ENCODE measurements at regions not wholly inside any gene's neighbourhood (a gene's known extent, or its start where the extent isn't known, plus 50 kb on each side); places are given as distances from the start of the nearest gene placed in this dataset.

GRCh38 chr3:76509179-76509830 is 530.6 kb upstream of the ROBO2 start:
- no peak for ATAC-seq
- intact Hi-C loops (cut with DNase I; ENCODE audit: low total_unique reads) = no loop called here

GRCh38 chr3:76514836-76515235 is 525.1 kb upstream of the ROBO2 start:
- TF ChIP-seq, protein P1, sequence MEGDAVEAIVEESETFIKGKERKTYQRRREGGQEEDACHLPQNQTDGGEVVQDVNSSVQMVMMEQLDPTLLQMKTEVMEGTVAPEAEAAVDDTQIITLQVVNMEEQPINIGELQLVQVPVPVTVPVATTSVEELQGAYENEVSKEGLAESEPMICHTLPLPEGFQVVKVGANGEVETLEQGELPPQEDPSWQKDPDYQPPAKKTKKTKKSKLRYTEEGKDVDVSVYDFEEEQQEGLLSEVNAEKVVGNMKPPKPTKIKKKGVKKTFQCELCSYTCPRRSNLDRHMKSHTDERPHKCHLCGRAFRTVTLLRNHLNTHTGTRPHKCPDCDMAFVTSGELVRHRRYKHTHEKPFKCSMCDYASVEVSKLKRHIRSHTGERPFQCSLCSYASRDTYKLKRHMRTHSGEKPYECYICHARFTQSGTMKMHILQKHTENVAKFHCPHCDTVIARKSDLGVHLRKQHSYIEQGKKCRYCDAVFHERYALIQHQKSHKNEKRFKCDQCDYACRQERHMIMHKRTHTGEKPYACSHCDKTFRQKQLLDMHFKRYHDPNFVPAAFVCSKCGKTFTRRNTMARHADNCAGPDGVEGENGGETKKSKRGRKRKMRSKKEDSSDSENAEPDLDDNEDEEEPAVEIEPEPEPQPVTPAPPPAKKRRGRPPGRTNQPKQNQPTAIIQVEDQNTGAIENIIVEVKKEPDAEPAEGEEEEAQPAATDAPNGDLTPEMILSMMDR (IDR thresholded peaks at IDR 0.05 in 4 of 5, conservative IDR thresholded peaks at IDR 0.05 in 1 of 5) = no peak
- no peak for TF ChIP-seq POLR2A (IDR thresholded peaks at IDR 0.05)
- Histone ChIP-seq H3K9me3 (no peaks in the 10 kb centered on the region), H3K4me1 (no peaks in the 10 kb centered on the region), H3K36me3 (no peaks in the 10 kb centered on the region), H3K27ac (no peak overlapping the region), H3K27me3 (no peaks in the 10 kb centered on the region), H3K4me3 (no peak overlapping the region)
- ATAC-seq = no peak
- in situ Hi-C loops (cut with MboI; ENCODE audit: low sequenced_read_pairs in 4 of 4) = no loop called here
- DNase-seq = no peak
- intact Hi-C loops (cut with DNase I; ENCODE audit: low total_unique reads) = no loop called here

More at GRCh38 chr3:76509179-76509830, 530.6 kb upstream of the ROBO2 start:
- Histone ChIP-seq H3K4me3 (no peak overlapping the region), H3K36me3 (no peaks in the 10 kb centered on the region), H3K27ac (no peak overlapping the region), H3K4me1 (no peaks in the 10 kb centered on the region), H3K9me3 (no peaks in the 10 kb centered on the region), H3K27me3 (no peaks in the 10 kb centered on the region)
- DNase-seq = no peak
- in situ Hi-C loops (cut with MboI; ENCODE audit: low sequenced_read_pairs in 4 of 4) = no loop called here
- TF ChIP-seq, protein P1 (IDR thresholded peaks at IDR 0.05 in 4 of 5, conservative IDR thresholded peaks at IDR 0.05 in 1 of 5) = no peak
- no peak for TF ChIP-seq POLR2A (IDR thresholded peaks at IDR 0.05)

DNA sequence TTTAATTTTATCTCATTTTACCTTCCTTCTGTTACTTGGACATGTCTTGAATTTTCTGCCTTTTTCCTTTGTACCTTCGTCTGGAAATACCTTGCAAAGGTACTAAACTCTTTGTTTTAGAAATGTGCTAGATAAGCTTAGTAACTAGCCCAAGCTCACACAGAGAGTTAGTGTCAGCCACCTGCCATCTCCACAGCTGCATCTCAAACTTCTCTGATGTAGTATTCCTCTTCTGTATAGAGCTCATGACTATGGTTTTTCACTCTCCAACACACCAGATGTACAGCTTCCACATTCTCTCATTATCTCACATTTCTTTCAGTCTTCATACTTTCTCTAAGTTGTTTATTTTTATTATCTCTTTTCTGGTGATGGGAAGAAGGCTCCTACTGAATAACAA is 516.6 kb upstream of the ROBO2 start:
- no peak for ATAC-seq
- no peak overlapping the region for H3K4me3 ChIP-seq
- no peak overlapping the region for H3K27ac ChIP-seq
- in situ Hi-C loops (cut with MboI; ENCODE audit: low sequenced_read_pairs in 4 of 4) (no loop called here), intact Hi-C loops (cut with DNase I; ENCODE audit: low total_unique reads) (no loop called here)
- no peaks in the 10 kb centered on the region for H3K4me1 ChIP-seq
- no peak for DNase-seq
- H3K27me3 ChIP-seq = no peaks in the 10 kb centered on the region
- TF ChIP-seq, protein P1 (IDR thresholded peaks at IDR 0.05 in 4 of 5, conservative IDR thresholded peaks at IDR 0.05 in 1 of 5) = no peak
- no peak for TF ChIP-seq POLR2A (IDR thresholded peaks at IDR 0.05)
- no peaks in the 10 kb centered on the region for H3K36me3 ChIP-seq
- no peaks in the 10 kb centered on the region for H3K9me3 ChIP-seq

DNA sequence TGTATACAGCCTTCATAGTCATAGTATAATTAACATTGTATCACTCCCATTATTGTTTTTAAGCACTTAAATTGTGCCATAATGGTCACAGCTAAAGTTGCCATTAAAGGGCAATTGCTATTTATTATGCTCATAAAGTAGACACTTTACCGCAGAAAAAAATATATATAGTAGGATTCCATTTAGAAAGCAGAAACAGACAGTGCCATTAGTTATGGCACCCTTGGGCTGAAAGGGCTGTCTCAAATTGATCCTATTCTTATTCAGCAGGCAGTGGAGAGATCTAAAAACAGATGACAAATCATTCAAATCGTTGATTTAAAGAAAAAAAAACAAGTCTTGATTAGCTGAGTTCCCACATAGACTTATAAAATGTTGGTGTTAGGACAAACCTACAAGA is 514.2 kb upstream of the ROBO2 start:
- intact Hi-C loops (cut with DNase I; ENCODE audit: low total_unique reads) (no loop called here), in situ Hi-C loops (cut with MboI; ENCODE audit: low sequenced_read_pairs in 4 of 4) (no loop called here)
- Histone ChIP-seq H3K36me3 (no peaks in the 10 kb centered on the region), H3K27ac (no peak overlapping the region), H3K9me3 (no peaks in the 10 kb centered on the region), H3K27me3 (no peaks in the 10 kb centered on the region), H3K4me1 (no peaks in the 10 kb centered on the region), H3K4me3 (no peak overlapping the region)
- TF ChIP-seq POLR2A (IDR thresholded peaks at IDR 0.05) = no peak
- TF ChIP-seq, protein P1 (IDR thresholded peaks at IDR 0.05 in 4 of 5, conservative IDR thresholded peaks at IDR 0.05 in 1 of 5) = no peak
- ATAC-seq (no peak), DNase-seq (no peak)

DNA sequence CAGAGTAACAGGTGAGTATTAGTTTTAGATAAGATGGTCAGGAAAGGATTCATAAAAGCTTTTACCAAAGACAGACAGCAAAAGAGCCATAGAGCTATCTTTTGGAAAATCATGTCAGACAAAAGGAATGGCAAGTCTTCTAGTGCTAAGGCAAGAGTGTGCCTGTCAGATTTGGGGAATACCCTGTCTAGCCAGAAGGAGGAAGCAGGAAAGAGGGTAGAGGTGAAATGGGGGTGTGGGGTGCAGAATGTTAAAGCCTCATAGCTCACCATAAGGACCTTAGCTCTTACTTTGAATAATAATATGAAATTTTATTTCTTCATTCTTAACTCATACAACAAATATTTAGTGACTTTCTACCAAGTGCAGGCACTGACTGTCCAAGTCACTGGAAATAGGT is 512.1 kb upstream of the ROBO2 start:
- Histone ChIP-seq H3K36me3 (no peaks in the 10 kb centered on the region), H3K9me3 (no peaks in the 10 kb centered on the region), H3K27ac (no peak overlapping the region), H3K4me1 (no peaks in the 10 kb centered on the region), H3K4me3 (no peak overlapping the region), H3K27me3 (no peaks in the 10 kb centered on the region)
- TF ChIP-seq POLR2A (IDR thresholded peaks at IDR 0.05) = no peak
- TF ChIP-seq, protein P1 (IDR thresholded peaks at IDR 0.05 in 4 of 5, conservative IDR thresholded peaks at IDR 0.05 in 1 of 5) = no peak
- DNase-seq (no peak), ATAC-seq (no peak)
- in situ Hi-C loops (cut with MboI; ENCODE audit: low sequenced_read_pairs in 4 of 4) (no loop called here), intact Hi-C loops (cut with DNase I; ENCODE audit: low total_unique reads) (no loop called here)
